Right atrium auricular region (tissue), 2 donors: ENCODE measurements at regions not wholly inside any gene's neighbourhood (a gene's known extent, or its start where the extent isn't known, plus 50 kb on each side); places are given as distances from the start of the nearest gene placed in this dataset.

Experiments
- DNase-seq: peaks from one replicate; pipeline ENCODE4 v3.0.0-alpha.2; 2019; ENCODE audit warnings: low spot score
- H3K27ac ChIP-seq, 2 donors: fragments of 200-600 bp; sonication (generic); 1 replicate in 1 of 2; 2 replicates in 1 of 2; pipeline ENCODE4 v1.5.1; 2016 to 2019
- H3K27me3 ChIP-seq, 2 donors: fragments of 200-600 bp; sonication (generic); one replicate each; pipeline versions ENCODE4 v1.5.1 to v1.6.0; 2017 to 2019
- H3K36me3 ChIP-seq: fragments of 200-600 bp; sonication (generic); one replicate; pipeline ENCODE4 v1.5.1; 2016
- H3K4me1 ChIP-seq, 2 donors: fragments of 200-600 bp; sonication (generic); one replicate each; pipeline versions ENCODE4 v1.5.1 to v1.6.0; 2017 to 2019
- H3K4me3 ChIP-seq, 2 donors: fragments of 200-600 bp; sonication (generic); 1 replicate in 1 of 2; 2 replicates in 1 of 2; pipeline ENCODE4 v1.5.1; 2017 to 2019; ENCODE audit warnings: mild to moderate bottlenecking in 1 of 2, moderate library complexity in 1 of 2
- H3K9me3 ChIP-seq, 2 donors: fragments of 200-600 bp; sonication (generic); one replicate each; pipeline ENCODE4 v1.5.1; 2019
- TF ChIP-seq, protein P1 (sequence below), 2 donors: fragments of 200-600 bp; sonication (generic); IDR thresholded peaks; one replicate each; pipeline ENCODE4 v1.5.1; 2019; ENCODE audit warnings: antibody characterized with exemption in 2 of 2

DNA sequence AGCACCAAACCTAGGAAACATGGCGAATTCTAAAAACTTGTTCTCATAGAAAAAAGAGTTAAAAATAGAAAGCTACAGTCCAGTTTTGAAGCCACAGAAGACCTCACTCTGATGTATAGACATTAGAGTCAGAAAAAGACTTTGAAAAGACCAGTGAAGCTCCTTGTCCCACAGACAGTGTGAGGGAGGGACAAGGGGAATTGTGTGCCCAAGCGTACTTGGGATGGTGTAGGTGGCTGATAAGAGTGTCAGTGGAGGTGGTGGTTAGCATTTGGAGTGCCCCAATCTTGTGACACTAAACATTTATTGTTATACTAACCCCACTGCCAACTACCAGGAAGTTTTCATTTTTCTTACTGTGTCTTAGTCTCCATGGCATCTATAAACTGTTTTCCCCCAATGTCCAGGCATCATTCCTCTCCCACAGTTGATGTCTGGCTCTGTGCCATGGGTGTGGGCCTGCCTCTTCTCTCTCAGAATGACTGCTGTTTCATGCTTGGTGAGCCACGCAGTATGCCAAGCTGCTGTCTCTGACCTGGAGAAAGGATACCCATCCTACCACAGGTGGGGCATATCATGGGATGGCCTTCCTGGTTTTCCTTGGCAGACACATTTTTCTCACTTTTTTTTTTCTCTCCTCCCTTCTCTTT is 161.4 kb downstream of the RPIA start:
- Histone ChIP-seq H3K4me1 (no peaks in the 10 kb centered on the region), H3K4me3 (no peak overlapping the region), H3K36me3 (no peaks in the 10 kb centered on the region), H3K9me3 (no peaks in the 10 kb centered on the region), H3K27ac (no peak overlapping the region), H3K27me3 (no peaks in the 10 kb centered on the region)
- DNase-seq: no peak
- TF ChIP-seq, protein P1, sequence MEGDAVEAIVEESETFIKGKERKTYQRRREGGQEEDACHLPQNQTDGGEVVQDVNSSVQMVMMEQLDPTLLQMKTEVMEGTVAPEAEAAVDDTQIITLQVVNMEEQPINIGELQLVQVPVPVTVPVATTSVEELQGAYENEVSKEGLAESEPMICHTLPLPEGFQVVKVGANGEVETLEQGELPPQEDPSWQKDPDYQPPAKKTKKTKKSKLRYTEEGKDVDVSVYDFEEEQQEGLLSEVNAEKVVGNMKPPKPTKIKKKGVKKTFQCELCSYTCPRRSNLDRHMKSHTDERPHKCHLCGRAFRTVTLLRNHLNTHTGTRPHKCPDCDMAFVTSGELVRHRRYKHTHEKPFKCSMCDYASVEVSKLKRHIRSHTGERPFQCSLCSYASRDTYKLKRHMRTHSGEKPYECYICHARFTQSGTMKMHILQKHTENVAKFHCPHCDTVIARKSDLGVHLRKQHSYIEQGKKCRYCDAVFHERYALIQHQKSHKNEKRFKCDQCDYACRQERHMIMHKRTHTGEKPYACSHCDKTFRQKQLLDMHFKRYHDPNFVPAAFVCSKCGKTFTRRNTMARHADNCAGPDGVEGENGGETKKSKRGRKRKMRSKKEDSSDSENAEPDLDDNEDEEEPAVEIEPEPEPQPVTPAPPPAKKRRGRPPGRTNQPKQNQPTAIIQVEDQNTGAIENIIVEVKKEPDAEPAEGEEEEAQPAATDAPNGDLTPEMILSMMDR (IDR thresholded peaks at IDR 0.05): no peak

DNA sequence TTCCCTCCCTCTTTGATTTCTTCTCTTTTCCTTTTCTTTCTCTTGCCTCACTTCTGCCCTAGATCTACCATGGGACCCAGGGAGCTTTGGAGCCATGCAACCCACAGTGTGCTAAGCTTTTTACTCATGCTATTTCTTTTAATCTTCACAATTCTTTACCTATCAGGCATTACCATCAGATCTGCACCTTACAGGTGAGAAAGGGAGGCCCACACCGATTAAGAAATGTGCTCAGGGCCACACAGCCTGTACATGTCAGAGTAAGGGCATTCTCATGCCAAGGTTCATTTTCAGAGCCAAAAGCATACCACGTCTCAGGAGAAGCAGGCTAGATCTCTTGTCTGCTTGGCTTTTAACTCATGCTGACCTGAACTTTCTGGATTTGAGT is 161.9 kb downstream of the RPIA start:
- H3K4me1 ChIP-seq: peaks cover 0 to 4% of the 10 kb centered on the region in 2 donors
- H3K4me3 ChIP-seq: no peak overlapping the region
- H3K36me3 ChIP-seq: no peaks in the 10 kb centered on the region
- H3K27me3 ChIP-seq: no peaks in the 10 kb centered on the region
- TF ChIP-seq, protein P1 (IDR thresholded peaks at IDR 0.05): no peak
- DNase-seq: no peak
- no peaks in the 10 kb centered on the region for H3K9me3 ChIP-seq
- no peak overlapping the region for H3K27ac ChIP-seq

DNA sequence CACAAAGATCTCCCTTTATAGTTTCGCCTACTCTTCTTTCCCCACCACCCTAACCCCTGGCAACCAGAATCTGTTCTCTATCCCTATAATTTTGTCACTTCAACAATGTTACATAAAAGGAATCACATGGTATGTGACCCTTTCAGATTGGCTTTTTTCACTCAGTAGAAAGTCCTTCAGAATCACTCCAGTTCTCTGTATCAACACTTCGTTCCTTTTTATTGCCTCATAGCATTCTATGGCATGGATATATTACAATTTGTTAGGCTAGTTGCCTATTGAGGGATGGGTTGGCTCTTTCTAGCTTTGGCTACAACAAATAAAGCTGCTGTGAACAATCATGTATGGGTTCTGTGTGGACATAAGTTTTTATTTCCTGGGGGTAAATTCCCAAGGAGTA is 163.1 kb downstream of the RPIA start:
- Histone ChIP-seq H3K27ac (no peak overlapping the region), H3K27me3 (no peaks in the 10 kb centered on the region), H3K36me3 (no peaks in the 10 kb centered on the region), H3K9me3 (no peaks in the 10 kb centered on the region), H3K4me3 (no peak overlapping the region), H3K4me1 (peaks cover 0 to 5% of the 10 kb centered on the region in 2 donors)
- no peak for DNase-seq
- TF ChIP-seq, protein P1 (IDR thresholded peaks at IDR 0.05): no peak

DNA sequence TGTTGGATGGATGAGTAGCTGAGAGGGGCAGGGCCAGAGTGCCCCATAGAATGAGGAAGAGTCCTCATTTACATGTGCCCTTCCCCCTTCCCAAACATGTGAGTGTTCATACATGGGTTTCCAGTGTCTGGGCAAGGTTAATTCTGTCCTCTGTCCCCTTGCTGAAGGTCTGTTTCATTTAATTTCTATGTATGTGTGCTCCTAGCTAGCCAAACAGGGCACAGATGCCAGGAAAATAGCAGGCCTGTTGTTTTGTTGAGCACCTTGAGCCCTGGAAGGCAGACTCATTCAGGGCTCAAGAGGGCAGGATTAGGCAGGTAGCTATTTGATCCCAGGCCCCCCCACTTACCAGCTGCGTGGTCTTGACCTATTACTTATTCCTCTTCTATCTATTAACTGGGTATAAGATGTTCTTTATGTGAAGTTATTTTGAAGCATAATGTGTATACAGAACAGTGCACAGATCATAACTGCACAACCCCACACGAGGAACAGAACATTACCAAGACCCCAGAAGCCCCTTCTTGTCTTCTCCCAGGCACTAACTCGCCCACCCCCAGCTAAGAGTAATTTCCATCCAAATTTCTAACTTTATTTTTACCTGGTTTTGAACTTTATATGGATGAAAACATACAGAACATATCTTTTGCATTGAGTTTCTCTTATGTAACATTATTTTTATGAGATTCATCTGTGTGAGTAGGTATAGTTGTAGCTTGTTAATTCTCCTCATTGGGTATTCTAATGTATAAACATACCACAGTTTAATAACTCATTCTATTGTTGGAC is 164.3 kb downstream of the RPIA start:
- H3K4me1 ChIP-seq: peaks cover 0 to 5% of the 10 kb centered on the region in 2 donors
- DNase-seq: no peak
- H3K27me3 ChIP-seq: no peaks in the 10 kb centered on the region
- no peak overlapping the region for H3K4me3 ChIP-seq
- TF ChIP-seq, protein P1 (IDR thresholded peaks at IDR 0.05): no peak
- no peaks in the 10 kb centered on the region for H3K9me3 ChIP-seq
- H3K36me3 ChIP-seq: no peaks in the 10 kb centered on the region
- H3K27ac ChIP-seq: no peak overlapping the region

DNA sequence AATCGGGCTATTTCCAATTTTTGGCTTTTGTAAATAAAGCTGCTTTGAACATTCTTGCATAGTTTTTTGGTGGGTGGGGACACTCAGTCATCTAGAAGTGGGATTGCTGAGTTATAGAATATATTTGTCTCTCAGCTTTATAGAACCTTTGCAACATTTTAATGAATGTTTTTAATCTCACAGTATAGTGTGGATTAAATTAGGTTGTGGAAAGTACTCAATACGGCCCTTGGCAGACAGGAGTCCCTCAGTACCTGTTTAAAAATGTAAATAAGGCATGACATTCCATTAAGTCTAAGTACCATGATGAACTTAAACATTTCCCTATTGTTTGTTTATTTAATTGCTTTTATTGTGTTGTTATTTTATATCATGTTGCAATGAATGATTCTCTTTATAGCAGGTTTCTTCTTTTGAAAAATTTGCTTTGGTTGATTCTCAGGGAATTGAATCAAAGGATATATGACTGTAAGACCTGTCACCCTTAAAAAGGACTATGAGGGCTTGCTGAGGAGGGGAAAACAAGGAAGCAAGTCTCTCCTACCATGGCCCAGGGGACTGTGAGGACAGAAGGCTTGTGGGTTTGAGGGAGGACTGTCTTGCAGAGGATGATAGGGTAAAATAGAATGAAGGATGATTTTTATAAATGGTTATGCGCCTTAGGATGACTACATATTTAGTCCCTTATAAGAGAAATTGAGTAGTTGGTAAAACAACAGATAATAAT is 165.1 kb downstream of the RPIA start:
- no peaks in the 10 kb centered on the region for H3K9me3 ChIP-seq
- H3K36me3 ChIP-seq: no peaks in the 10 kb centered on the region
- no peak for DNase-seq
- H3K4me3 ChIP-seq: no peak overlapping the region
- TF ChIP-seq, protein P1 (IDR thresholded peaks at IDR 0.05): no peak
- no peak overlapping the region for H3K27ac ChIP-seq
- H3K27me3 ChIP-seq: no peaks in the 10 kb centered on the region
- H3K4me1 ChIP-seq: peaks cover 0 to 5% of the 10 kb centered on the region in 2 donors
